ENCODE measurements at regions not wholly inside any gene's neighbourhood (a gene's known extent, or its start where the extent isn't known, plus 50 kb on each side); places are given as distances from the start of the nearest gene placed in this dataset.

DNA sequence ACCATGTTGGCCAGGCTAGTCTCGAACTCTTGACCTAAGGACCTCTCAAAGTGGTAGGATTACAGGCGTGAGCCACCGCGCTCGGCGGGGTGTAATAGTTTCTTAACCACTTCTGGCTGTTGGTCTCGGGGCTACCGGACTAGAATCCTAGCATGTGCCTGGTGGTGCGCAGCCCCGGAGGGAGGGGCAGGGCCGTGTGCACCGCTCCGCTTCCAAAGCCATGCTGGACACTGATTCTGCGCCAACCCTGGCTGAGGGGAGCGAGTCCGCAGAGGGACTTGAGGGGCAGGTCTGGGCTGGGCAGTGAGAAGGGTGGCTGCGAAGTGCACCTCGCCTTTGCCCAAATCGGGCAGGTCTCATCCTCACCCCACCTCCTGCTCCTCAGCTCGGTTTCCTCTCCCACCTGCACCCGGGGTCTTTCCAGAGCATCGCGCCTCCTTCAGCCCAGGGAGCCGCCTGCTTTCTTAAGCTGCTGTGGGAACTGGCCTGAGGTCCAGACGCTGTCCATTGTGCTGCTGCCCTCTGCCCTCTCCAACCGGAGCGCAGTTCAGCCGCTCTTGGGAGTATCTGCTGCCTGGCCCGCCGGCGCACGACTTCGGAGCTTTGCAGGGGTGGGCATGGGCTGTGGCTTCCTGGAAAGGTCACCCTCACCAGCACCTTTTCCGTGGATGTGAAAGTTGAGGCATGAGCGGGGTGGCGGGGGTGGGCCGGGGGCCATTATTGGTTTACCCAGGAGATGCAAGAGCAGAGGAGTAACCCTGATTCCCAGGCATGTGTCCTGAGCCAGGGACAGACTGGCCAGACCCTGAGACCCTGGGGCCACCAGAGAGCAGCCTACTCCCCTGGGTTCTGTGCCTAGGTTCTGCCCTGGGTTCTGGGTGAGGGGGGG lies 422.6 kb upstream of the NUPR2 start:
- DNase-seq, result no peak
- no peaks in the 10 kb centered on the region for H3K9me3 ChIP-seq (replicated peaks; ENCODE audit: insufficient read depth, low read length)

DNA sequence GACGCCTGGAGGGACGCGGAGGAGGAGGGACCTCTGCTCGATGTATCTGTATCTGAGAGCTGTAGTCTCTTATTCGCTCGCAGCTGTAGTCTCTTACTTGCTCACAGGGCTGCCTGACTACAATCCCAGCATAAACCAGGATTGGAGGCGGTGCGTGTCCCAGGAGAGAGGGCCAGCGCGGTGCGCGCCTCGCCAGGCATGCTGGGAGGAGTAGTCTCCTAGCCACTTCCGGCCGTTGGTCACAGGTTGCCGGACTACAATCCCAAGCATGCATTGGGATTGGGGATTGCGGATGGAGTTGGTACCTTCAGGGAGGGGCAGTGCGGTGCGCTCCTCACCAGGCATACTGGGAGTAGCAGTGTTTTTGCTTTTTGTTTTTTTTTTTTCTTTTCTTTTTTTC lies 421.7 kb upstream of the NUPR2 start:
- no peak for DNase-seq
- H3K4me2 ChIP-seq (ENCODE audit: low read depth, low read length), result no peak overlapping the region
- no peak overlapping the region for H3K9ac ChIP-seq (ENCODE audit: low read length)
- H3K36me3 ChIP-seq (replicated peaks; ENCODE audit: insufficient read depth, low read length), result no peaks in the 10 kb centered on the region
- no peak overlapping the region for H3K4me3 ChIP-seq (ENCODE audit: low read length)
- H3K9me3 ChIP-seq (replicated peaks; ENCODE audit: insufficient read depth, low read length), result no peaks in the 10 kb centered on the region
- H3K27ac ChIP-seq (ENCODE audit: low read length), result no peak overlapping the region
- H3K27me3 ChIP-seq (replicated peaks; ENCODE audit: insufficient read depth, low read length), result no peaks in the 10 kb centered on the region
- no peak for TF ChIP-seq EZH2phosphoT487 (IDR thresholded peaks at IDR 0.05; ENCODE audit: low read length)
- TF ChIP-seq, protein P1, sequence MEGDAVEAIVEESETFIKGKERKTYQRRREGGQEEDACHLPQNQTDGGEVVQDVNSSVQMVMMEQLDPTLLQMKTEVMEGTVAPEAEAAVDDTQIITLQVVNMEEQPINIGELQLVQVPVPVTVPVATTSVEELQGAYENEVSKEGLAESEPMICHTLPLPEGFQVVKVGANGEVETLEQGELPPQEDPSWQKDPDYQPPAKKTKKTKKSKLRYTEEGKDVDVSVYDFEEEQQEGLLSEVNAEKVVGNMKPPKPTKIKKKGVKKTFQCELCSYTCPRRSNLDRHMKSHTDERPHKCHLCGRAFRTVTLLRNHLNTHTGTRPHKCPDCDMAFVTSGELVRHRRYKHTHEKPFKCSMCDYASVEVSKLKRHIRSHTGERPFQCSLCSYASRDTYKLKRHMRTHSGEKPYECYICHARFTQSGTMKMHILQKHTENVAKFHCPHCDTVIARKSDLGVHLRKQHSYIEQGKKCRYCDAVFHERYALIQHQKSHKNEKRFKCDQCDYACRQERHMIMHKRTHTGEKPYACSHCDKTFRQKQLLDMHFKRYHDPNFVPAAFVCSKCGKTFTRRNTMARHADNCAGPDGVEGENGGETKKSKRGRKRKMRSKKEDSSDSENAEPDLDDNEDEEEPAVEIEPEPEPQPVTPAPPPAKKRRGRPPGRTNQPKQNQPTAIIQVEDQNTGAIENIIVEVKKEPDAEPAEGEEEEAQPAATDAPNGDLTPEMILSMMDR (IDR thresholded peaks at IDR 0.05; ENCODE audit: low read length), result no peak
- no peak for TF ChIP-seq EZH2 (optimal IDR thresholded peaks at IDR 0.05; ENCODE audit: low read depth, low read length)
- no peaks in the 10 kb centered on the region for H3K9me2 ChIP-seq (replicated peaks; ENCODE audit: insufficient read depth, low read length)
- H3F3A ChIP-seq (ENCODE audit: insufficient read depth, low read length), result no peaks in the 10 kb centered on the region
- no peaks in the 10 kb centered on the region for H4K20me1 ChIP-seq (ENCODE audit: insufficient read depth, low read length)
- H3K79me2 ChIP-seq (ENCODE audit: low read length), result no peaks in the 10 kb centered on the region
- no peak overlapping the region for H2AFZ ChIP-seq (ENCODE audit: low read length)
- no peaks in the 10 kb centered on the region for H3K4me1 ChIP-seq (ENCODE audit: low read length)

More for the DNA sequence above, 422.6 kb upstream of the NUPR2 start:
- Histone ChIP-seq H3K9ac (ENCODE audit: low read length) (no peak overlapping the region), H3K9me2 (replicated peaks; ENCODE audit: insufficient read depth, low read length) (no peaks in the 10 kb centered on the region), H3K79me2 (ENCODE audit: low read length) (no peaks in the 10 kb centered on the region), H3K27ac (ENCODE audit: low read length) (no peak overlapping the region), H3K4me3 (ENCODE audit: low read length) (no peak overlapping the region), H2AFZ (ENCODE audit: low read length) (no peak overlapping the region), H3K36me3 (replicated peaks; ENCODE audit: insufficient read depth, low read length) (no peaks in the 10 kb centered on the region), H3K27me3 (replicated peaks; ENCODE audit: insufficient read depth, low read length) (no peaks in the 10 kb centered on the region), H3F3A (ENCODE audit: insufficient read depth, low read length) (no peaks in the 10 kb centered on the region), H3K4me1 (ENCODE audit: low read length) (no peaks in the 10 kb centered on the region), H4K20me1 (ENCODE audit: insufficient read depth, low read length) (no peaks in the 10 kb centered on the region), H3K4me2 (ENCODE audit: low read depth, low read length) (no peak overlapping the region)
- no peak for TF ChIP-seq EZH2phosphoT487 (IDR thresholded peaks at IDR 0.05; ENCODE audit: low read length)
- TF ChIP-seq, protein P1 (IDR thresholded peaks at IDR 0.05; ENCODE audit: low read length), result no peak
- no peak for TF ChIP-seq EZH2 (optimal IDR thresholded peaks at IDR 0.05; ENCODE audit: low read depth, low read length)

DNA sequence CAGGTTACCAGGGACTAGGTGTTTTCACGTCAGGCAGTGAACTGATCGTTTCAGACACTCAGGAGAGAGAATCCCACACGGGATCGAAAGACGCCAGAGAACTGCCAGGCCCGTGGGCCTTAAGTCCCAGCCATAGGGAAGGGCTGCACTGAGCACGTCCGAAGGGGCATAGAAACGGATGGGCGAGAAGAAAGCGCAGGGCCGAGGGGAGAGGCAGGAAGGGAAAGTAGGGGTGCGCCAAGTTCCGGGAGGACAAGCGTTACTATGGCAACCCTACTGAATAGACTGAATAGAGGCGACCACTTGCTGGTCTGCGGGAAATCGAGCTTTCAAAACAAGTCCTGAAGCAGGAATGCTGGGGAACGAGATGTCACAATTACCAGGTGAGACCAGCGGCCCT lies 421.3 kb upstream of the NUPR2 start:
- no peaks in the 10 kb centered on the region for H3K4me1 ChIP-seq (ENCODE audit: low read length)
- H2AFZ ChIP-seq (ENCODE audit: low read length), result no peak overlapping the region
- no peak overlapping the region for H3K4me2 ChIP-seq (ENCODE audit: low read depth, low read length)
- no peaks in the 10 kb centered on the region for H3F3A ChIP-seq (ENCODE audit: insufficient read depth, low read length)
- no peak overlapping the region for H3K4me3 ChIP-seq (ENCODE audit: low read length)
- H3K79me2 ChIP-seq (ENCODE audit: low read length), result no peaks in the 10 kb centered on the region
- H3K9me2 ChIP-seq (replicated peaks; ENCODE audit: insufficient read depth, low read length), result no peaks in the 10 kb centered on the region
- no peaks in the 10 kb centered on the region for H3K36me3 ChIP-seq (replicated peaks; ENCODE audit: insufficient read depth, low read length)
- DNase-seq, result no peak
- no peaks in the 10 kb centered on the region for H4K20me1 ChIP-seq (ENCODE audit: insufficient read depth, low read length)
- no peaks in the 10 kb centered on the region for H3K9me3 ChIP-seq (replicated peaks; ENCODE audit: insufficient read depth, low read length)
- TF ChIP-seq EZH2 (optimal IDR thresholded peaks at IDR 0.05; ENCODE audit: low read depth, low read length) (no peak), EZH2phosphoT487 (IDR thresholded peaks at IDR 0.05; ENCODE audit: low read length) (no peak)
- TF ChIP-seq, protein P1 (IDR thresholded peaks at IDR 0.05; ENCODE audit: low read length), result no peak
- H3K9ac ChIP-seq (ENCODE audit: low read length), result no peak overlapping the region
- H3K27me3 ChIP-seq (replicated peaks; ENCODE audit: insufficient read depth, low read length), result no peaks in the 10 kb centered on the region
- H3K27ac ChIP-seq (ENCODE audit: low read length), result no peak overlapping the region

Measured in MM.1S (cell line).